SHP77 treated with DMSO at 0.1 percent for 48 hours (cell line): ENCODE measurements at regions not wholly inside any gene's neighbourhood (a gene's known extent, or its start where the extent isn't known, plus 50 kb on each side); places are given as distances from the start of the nearest gene placed in this dataset.

Source experiments
- DNase-seq: peaks from one replicate; lab custom pipeline; 2025; lab: John Stamatoyannopoulos, UW

GRCh38 chr1:4868521-4868920, 214.1 kb downstream of the AJAP1 start:
- DNase-seq = no peak

DNA sequence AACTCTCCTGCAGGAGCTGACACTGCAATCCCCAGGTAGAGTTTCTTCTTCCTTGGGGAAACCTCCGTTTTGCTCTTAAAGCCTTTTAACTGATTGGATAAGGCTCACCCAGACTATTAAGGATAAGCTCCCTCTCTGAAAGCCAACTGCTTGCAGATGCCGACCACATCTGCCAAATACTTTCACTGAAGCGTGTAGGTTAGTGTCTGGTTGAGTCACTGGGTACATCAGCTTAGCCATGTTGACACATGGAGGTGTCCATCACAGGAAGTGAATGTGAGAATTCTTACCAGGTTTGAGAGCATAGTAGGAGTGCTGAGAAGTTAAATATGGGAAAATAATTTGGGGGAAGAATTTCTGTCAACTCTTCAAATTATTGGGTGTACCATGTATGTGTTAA, 202.0 kb downstream of the AJAP1 start:
- DNase-seq = no peak

GRCh38 chr1:4854367-4854766, 200.0 kb downstream of the AJAP1 start:
- DNase-seq = no peak

- DNase-seq = no peak
Measured at GRCh38 chr1:4853904-4854303, 199.5 kb downstream of the AJAP1 start.

DNA sequence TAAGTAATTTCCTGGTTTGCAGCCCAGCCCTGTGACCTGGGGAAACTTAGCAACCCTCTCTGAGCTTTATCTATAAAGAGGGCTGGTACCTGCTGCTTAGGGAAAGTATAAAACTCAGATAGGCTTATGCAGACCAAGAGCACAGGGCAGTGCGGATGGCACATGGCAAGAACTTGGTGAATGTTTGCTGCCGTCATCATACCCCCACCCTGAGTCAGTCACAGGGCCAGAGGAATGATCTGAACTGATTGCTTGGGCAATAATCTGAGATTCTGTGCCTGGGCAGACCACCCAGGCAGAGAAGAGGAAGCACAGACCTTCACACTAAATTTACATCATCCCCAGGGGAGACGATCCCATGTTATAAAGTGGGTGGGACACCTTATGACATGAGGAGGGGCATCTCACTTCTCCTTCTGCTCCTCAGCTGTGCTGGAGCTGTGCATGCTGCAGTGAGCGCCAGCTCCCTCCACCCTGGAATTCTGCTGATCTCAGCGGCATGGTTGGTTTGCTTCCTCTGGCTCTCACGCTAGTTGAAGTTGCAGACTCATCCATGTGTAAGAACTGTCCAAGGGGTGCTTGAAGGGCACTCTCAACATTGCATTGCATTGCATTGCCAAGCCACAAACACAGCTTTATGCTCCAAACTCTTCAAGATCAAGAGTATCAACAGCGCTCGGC, 197.1 kb downstream of the AJAP1 start:
- no peak for DNase-seq

DNA sequence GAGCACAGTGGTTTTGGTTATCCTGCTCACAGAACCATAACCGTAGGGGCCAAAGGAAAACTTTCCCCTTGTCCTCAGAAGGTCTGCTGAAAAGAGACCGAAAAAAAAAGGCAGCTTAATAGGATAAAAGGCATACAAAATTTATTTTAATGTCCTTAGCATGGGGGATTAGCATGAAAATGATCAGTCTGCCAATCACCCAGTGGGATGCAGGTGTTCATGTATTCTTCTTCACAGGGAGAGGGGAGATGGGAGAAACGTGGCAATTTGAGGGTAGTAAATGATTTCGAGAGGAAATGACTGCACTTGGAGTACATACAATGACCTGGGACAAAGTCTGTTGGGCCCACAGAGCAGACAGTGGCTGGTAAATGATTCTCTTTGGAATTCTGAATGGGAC, 194.0 kb downstream of the AJAP1 start:
- no peak for DNase-seq

DNA sequence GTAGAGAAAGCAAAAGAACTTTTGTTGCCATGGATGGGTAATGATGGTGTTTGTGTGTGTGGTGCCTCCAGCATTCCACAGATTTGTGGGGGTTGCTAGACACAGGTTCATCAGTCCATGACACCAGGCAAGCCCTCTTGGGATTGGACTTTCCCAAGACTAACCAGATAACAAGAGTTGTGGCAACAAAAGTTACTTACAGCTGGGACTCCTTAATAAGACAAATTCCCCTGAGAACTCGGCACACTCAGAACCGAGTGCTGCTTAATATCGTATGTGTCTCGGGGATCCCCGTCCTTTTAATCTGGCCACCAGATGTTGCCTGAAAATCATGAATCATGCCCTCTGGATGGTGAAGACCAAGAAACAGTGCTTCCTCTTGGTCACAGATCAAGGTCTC, 193.3 kb downstream of the AJAP1 start:
- no peak for DNase-seq
